ENCODE measurements at regions not wholly inside any gene's neighbourhood (a gene's known extent, or its start where the extent isn't known, plus 50 kb on each side); places are given as distances from the start of the nearest gene placed in this dataset.

GRCh38 chr6:159469443-159469842, 223.6 kb downstream of the SOD2 start:
- no peaks in the 10 kb centered on the region for H4K20me1 ChIP-seq (replicated peaks; ENCODE audit: control insufficient read depth, insufficient read depth, low read length)
- CTCF ChIA-PET (ENCODE audit: low intra/inter-chr PET ratio), result no interaction called here
- no peak overlapping the region for H3K9ac ChIP-seq (ENCODE audit: insufficient read depth in 1 of 2, low read depth in 2 of 2, low read length in 2 of 2)
- no peak overlapping the region for H3K4me2 ChIP-seq (ENCODE audit: insufficient read depth, low read length)
- no peaks in the 10 kb centered on the region for H3K9me1 ChIP-seq (ENCODE audit: control insufficient read depth, insufficient read depth, low read length)
- FAIRE-seq (no peak), DNase-seq (ENCODE audit: extremely low read depth in 1 of 4, low spot score in 3 of 4) (no peak), ATAC-seq (no peak)
- H3K27ac ChIP-seq (ENCODE audit: extremely low read depth, low read depth, low read length), result no peak overlapping the region
- WGBS (ENCODE audit: insufficient coverage, low coverage, missing lambda C conversion rate), result 0% methylated on average over 4 of the region's 4 CpGs
- in situ Hi-C loops (cut with MboI) (no loop called here), intact Hi-C loops (cut with micrococcal nuclease) (no loop called here)
- H2AFZ ChIP-seq (ENCODE audit: low read depth, low read length), result no peak overlapping the region
- TF ChIP-seq ARID4B (CRISPR knock-in tag; IDR thresholded peaks at IDR 0.05) (no peak), ZNF384 (IDR thresholded peaks at IDR 0.05; ENCODE audit: low read depth, low read length) (no peak), CTCFL (IDR thresholded peaks at IDR 0.05; ENCODE audit: borderline replicate concordance, insufficient read depth, low read depth, low read length, poor library complexity, severe bottlenecking) (no peak)
- H3K79me2 ChIP-seq (ENCODE audit: control insufficient read depth, insufficient read depth, low read length), result no peaks in the 10 kb centered on the region
- no peaks in the 10 kb centered on the region for H3K4me1 ChIP-seq (replicated peaks in 1 of 2; ENCODE audit: control insufficient read depth in 2 of 2, insufficient read depth in 2 of 2, low read length in 2 of 2)
- H3K9me3 ChIP-seq (replicated peaks; ENCODE audit: control insufficient read depth, insufficient read depth, low read depth, low read length), result no peaks in the 10 kb centered on the region
- peaks cover 3 to 5% of the 10 kb centered on the region in 2 experiments; a peak in 3 of 5 replicates for H3K27me3 ChIP-seq (ENCODE audit: control insufficient read depth in 2 of 2, insufficient read depth in 2 of 2, low read length in 2 of 2)
- POLR2A ChIA-PET, result interaction anchor here (0.6 to 0.9 kb wide), 3 partner anchors 14 to 509 kb away, joined by 3 read pairs; no protein-coding TSS in a partner anchor
- no peaks in the 10 kb centered on the region for H3K36me3 ChIP-seq (ENCODE audit: control insufficient read depth, insufficient read depth, low read length)
- no peak overlapping the region for H3K4me3 ChIP-seq
- BruUV-seq (replicated peaks), result no TSS peak

Measured in K562 (cell line).